Lower leg skin (tissue), 4 donors: ENCODE measurements at regions not wholly inside any gene's neighbourhood (a gene's known extent, or its start where the extent isn't known, plus 50 kb on each side); places are given as distances from the start of the nearest gene placed in this dataset.

Experiments used
- DNase-seq, 2 donors: peaks; one replicate each; pipeline ENCODE4 v3.0.0-alpha.2; 2019; ENCODE audit warnings: low spot score in 2 of 2
- H3K4me3 ChIP-seq: fragments of 200-600 bp; sonication (generic); 2 replicates; pipeline ENCODE4 v1.5.1; 2017; ENCODE audit warnings: mild to moderate bottlenecking, low read depth; ENCODE audit not compliant: poor library complexity, severe bottlenecking
- CTCF ChIP-seq, 3 donors: fragments of 450-650 bp; IDR thresholded peaks; one replicate each; pipeline ENCODE4 v1.5.1; 2016; ENCODE audit warnings: antibody characterized with exemption in 3 of 3, mild to moderate bottlenecking in 3 of 3, moderate library complexity in 2 of 3
- POLR2A ChIP-seq, 2 donors: fragments of 450-650 bp; IDR thresholded peaks; one replicate each; pipeline ENCODE4 v1.6.1; 2016 to 2017; ENCODE audit warnings: antibody characterized with exemption in 2 of 2, mild to moderate bottlenecking in 1 of 2, moderate library complexity in 1 of 2
- WGBS, 2 donors: methylation state at CpG; one replicate each; pipeline ENCODE4 v1.1.5; 2018; 5-methylcytosine and 5-hydroxymethylcytosine counted together
- intact Hi-C: fragments of 100-400 bp; cut with DNase I; formaldehyde crosslinking; loops from one replicate; pipeline ENCODE4 v1.15.0; 2023; ENCODE audit warnings: low total_unique reads

- no peak overlapping the region for H3K4me3 ChIP-seq
- no peak for DNase-seq
- no peak for TF ChIP-seq POLR2A (IDR thresholded peaks at IDR 0.05)
- TF ChIP-seq CTCF (IDR thresholded peaks at IDR 0.05) = no peak
- intact Hi-C loops = no loop called here
- WGBS, 2 donors = 91 to 92% methylated on average over 1 of the region's 1 CpG
Measured at GRCh38 chr4:136124251-136124745, 1408.0 kb downstream of the PCDH18 start.

DNA sequence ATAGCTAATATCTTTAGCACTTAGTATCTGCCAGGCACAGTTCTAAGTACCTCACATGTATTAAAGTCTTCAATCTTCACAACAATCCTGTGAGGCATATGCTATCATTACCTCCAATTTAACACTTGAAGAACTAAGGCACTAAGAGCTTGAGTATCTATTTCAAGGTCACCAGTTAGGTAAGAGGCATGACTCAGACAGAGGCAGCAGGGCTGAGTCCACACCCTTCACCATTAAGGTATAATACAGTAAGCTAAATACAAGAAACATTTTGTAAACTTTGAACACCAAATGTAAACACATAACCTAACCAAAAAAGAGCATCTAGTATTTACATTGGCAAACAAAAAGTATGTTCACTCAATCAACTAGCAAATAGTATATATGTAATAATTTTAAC lies 1410.9 kb downstream of the PCDH18 start:
- DNase-seq = no peak
- TF ChIP-seq POLR2A (IDR thresholded peaks at IDR 0.05) = no peak
- TF ChIP-seq CTCF (IDR thresholded peaks at IDR 0.05) = no peak
- intact Hi-C loops = no loop called here
- H3K4me3 ChIP-seq = no peak overlapping the region

GRCh38 chr4:136113921-136114320 lies 1418.4 kb downstream of the PCDH18 start:
- DNase-seq = no peak
- TF ChIP-seq CTCF (IDR thresholded peaks at IDR 0.05) = no peak
- TF ChIP-seq POLR2A (IDR thresholded peaks at IDR 0.05) = no peak
- no peak overlapping the region for H3K4me3 ChIP-seq
- WGBS, 2 donors = 57 to 60% methylated on average over 2 of the region's 2 CpGs
- intact Hi-C loops = no loop called here

DNA sequence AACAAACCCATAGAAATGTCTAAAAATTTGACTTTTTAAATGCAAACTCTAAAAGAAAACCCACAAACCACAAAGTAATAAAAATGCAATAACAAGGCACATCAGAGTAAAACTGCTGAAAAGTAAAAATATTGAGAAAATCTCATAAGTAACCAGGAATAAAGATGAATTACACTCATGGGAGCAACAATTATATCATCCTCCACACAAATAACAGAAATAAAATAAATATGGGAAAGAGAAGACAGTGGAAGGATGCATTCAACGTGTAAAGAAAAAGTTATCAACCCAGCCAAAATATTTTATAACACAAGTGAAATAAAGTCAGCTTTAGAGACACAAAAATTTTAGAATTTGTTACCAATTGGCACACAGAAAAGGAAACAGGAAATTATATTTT lies 1420.2 kb downstream of the PCDH18 start:
- WGBS, 2 donors = 35 to 48% methylated on average over 1 of the region's 1 CpG
- no peak overlapping the region for H3K4me3 ChIP-seq
- intact Hi-C loops = no loop called here
- TF ChIP-seq CTCF (IDR thresholded peaks at IDR 0.05) (no peak), POLR2A (IDR thresholded peaks at IDR 0.05) (no peak)
- no peak for DNase-seq

GRCh38 chr4:136106753-136107152 lies 1425.5 kb downstream of the PCDH18 start:
- intact Hi-C loops = no loop called here

More at GRCh38 chr4:136106753-136107152, 1425.5 kb downstream of the PCDH18 start:
- WGBS, 2 donors = 32 to 36% methylated on average over 1 of the region's 1 CpG
- H3K4me3 ChIP-seq = no peak overlapping the region
- no peak for TF ChIP-seq CTCF (IDR thresholded peaks at IDR 0.05)
- no peak for TF ChIP-seq POLR2A (IDR thresholded peaks at IDR 0.05)
- DNase-seq = no peak
